Left ventricle myocardium superior (tissue), 1 donor: ENCODE measurements at regions not wholly inside any gene's neighbourhood (a gene's known extent, or its start where the extent isn't known, plus 50 kb on each side); places are given as distances from the start of the nearest gene placed in this dataset.
"Not testable (repeated sequence)": the region's sequence is repeated elsewhere in the genome, so short reads cannot be mapped to it uniquely, and the experiment has no call there.

ENCODE experiments used
- ATAC-seq: fragments of 200-7000 bp; cut with Tn5 transposase; one replicate; pipeline ENCODE4 v1.9.1; 2020; ENCODE audit warnings: mild to moderate bottlenecking, moderate library complexity
- DNase-seq: peaks from one replicate; pipeline ENCODE4 v3.0.0-alpha.2; 2020
- intact Hi-C: fragments of 100-400 bp; cut with micrococcal nuclease; formaldehyde crosslinking; loops from one replicate; pipeline ENCODE4 v1.11.0; 2022
- donor health status: DM: no; HTN: yes; CAD: no; lungs with severe emphysema.

DNA sequence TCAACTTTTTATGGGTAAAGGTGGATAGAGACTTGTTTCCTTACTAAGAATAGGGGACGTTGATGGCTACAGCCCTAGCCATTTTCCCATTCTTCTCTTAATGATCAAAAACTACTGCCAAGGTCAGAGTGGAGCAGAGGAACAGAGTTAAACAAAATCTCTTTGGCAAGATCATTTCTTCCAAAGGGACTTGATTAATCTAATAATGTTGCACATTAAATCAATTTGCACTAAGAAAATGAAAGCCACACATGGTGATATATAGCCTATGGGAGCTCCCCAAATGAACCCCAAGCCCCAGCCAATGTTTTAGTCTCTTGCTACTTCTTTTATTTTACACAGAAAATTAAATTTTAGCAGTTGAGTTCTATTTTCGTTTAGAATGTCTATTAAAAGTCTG lies 954.5 kb upstream of the SOX9 start:
- DNase-seq (no peak), ATAC-seq (no peak)
- intact Hi-C loops: no loop called here

GRCh38 chr17:71168053-71168741 lies 952.6 kb upstream of the SOX9 start:
- ATAC-seq (no peak), DNase-seq (no peak)
- intact Hi-C loops: no loop called here

DNA sequence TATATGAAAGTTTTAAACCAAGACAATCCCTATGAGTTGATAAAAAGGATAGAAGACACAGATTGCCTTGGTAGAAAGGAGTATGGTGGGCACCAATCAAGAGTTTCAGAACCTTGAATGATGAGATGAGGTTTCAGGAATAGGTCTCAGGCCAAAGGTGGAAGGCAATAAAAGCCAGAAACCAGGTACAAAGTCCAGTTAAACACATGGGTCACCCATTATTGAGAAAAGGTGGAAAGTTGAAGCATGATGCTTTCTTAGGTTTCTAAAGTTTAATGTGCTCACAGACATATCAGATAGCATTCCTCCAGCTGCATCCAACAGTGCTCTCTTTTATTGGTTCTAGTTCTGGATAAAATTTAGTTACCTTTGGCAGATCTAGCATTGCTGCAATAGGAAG lies 950.8 kb upstream of the SOX9 start:
- intact Hi-C loops: no loop called here
- no peak for DNase-seq
- ATAC-seq: no peak

DNA sequence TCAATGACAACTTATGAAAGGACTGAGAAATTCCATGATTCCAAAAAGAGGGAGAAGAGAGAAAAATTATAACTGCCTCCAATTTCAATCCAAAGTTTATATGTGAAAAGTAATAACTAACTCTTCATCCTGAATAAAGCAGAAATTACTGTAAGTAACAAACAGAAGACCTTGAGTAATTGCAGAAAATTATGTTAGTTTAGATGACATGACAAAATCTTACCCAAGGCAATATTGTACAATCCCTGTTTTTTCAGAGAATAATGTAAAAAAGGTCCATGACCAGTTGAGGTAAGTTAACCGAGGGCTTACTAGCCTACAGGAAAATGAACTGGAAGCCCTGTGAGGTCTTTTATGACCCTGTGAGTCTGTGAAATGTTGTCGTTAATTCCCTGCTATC lies 949.5 kb upstream of the SOX9 start:
- ATAC-seq: no peak
- intact Hi-C loops: no loop called here
- no peak for DNase-seq

- ATAC-seq (no peak), DNase-seq (no peak)
- intact Hi-C loops: no loop called here
Measured at GRCh38 chr17:71173991-71174390, 946.8 kb upstream of the SOX9 start.

- DNase-seq (no peak), ATAC-seq (no peak)
- intact Hi-C loops: no loop called here
Measured at GRCh38 chr17:71176331-71176730, 944.5 kb upstream of the SOX9 start.

DNA sequence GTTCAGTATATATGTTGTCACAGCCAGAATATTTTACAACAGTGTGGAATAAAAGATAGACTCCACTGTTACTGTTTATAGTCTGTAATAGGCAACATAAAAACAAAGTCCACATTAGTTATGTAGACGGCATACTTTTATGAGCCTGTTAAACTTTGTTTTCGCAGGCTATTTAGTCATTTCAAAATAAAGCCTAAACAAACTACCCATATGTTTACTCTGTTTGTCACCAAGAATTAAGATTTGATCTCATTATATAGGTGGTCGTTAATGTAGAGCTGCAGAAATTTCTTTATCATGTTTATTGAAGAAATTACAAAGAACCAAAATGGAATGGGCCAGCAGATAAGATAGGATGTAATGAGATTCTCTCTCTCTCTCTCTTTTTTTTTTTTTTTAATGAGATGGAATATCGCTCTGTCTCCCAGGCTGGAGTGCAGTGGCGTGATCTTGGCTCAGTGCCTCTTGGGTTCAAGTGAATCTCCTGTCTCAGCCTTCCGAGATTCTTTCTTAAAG lies 943.8 kb upstream of the SOX9 start:
- no peak for DNase-seq
- no peak for ATAC-seq
- intact Hi-C loops: no loop called here

DNA sequence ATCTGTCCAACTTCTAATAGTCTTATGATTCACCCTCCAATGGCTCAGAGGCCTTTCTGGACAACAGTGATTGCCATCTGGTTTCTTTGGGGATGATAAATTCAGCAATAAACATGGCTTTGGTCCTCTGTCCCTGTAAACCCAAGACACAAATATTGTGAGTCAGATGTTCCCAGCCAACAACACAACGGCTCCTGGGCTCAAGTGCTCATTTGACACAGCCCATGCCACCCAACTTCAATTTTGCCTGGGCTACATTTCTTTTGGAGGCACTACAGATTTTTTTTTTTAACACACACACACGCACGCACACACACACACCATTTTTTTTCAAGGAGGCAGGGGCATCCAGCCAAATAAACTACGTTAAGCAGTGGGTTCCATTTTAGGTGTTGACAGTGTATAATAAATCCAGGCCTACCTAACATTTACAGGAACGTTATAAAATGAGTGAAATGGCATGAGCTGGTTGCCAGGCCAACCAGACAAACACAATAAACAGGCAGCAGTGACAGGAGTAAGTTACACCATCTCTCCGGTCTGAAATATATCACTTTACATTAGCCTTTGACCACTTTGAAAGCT lies 939.9 kb upstream of the SOX9 start:
- DNase-seq (no peak), ATAC-seq (no peak)
- intact Hi-C loops: no loop called here

GRCh38 chr17:71183066-71183660 lies 937.7 kb upstream of the SOX9 start:
- DNase-seq (no peak), ATAC-seq (no peak)
- intact Hi-C loops: no loop called here

DNA sequence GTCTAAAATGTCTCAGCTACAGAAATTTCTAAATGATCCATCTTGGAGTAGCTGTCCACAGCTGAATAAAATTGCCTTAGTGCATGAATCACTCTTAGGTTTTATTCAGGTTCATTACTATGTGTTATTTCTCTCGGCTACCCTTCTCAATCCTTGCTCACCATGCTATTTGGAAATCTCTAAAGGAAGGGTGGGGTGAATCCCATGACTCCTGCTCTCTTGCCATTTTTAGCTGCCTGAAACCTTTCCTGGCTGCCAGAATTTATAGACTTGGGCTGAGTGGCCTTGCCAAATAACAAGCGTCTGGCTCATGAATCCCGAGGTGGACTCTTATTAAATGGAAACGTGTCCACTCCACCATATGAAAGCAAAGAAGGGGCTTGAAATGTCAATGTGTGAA lies 936.1 kb upstream of the SOX9 start:
- DNase-seq: no peak
- ATAC-seq: peak; percentile 82
- intact Hi-C loops: no loop called here

DNA sequence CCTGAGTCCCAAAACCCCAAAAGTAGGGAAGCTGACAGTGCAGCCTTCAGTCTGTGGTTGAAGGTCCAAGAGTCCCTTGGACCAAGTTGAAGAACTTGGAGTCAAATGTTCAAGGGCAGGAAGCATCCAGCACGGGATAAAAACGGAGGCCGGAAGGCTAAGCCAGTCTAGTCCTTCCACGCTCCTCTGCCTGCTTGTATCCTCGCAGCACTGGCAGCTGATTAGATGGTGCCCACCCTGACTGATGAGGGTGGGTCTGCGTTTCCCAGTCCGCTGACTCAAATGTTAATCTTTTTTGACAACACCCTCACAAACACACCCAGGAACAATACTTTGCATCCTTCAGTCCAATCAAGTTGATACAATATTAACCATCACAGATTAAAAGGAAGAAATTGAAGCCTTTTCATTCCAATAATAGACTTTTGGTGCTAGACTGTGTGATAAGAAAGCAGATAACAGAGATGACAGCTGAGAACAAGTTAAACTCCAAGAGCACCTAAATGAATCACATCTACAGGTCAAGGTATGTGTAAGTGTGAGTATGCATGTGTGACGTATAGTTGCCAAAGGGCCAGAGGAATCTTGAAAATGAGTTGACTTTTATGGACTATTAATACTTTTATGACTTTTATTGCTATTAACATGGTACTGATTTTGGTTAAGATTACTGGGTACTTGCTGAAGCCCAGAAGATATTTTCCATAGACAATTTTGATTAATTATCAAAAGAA lies 933.5 kb upstream of the SOX9 start:
- ATAC-seq (no peak), DNase-seq (no peak)
- intact Hi-C loops: no loop called here

DNA sequence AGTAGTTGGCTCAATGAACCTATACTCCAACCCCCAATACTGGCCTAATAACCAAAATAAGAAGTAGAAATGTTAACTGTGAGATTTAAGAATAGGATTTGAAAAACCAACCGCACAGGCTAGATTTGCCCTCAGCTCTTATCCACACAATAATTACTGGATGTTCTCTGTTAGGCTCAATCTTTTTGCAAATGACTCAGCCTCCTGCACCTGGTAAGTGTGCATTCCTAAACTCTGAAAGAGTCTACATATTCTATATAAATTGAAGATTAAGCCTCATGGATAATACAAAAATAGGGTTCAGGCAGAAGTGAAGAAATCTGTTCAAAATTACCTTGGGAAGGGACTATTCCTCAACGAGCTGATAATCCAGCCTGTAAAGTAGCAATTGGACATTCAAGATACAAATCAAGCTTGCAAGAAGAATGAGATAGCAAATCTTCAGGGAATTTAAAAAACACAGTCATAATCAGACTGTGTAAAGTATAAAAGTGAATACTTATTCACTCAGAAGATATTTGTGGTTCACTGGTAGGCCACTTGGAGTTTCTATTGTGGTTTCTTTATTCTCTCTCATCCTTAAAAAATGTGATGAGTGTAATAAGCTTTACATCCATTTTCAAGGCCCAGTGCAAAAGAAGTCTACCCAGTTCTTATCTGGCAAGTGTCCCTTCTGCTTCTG lies 931.9 kb upstream of the SOX9 start:
- intact Hi-C loops: no loop called here
- ATAC-seq (no peak), DNase-seq (no peak)

DNA sequence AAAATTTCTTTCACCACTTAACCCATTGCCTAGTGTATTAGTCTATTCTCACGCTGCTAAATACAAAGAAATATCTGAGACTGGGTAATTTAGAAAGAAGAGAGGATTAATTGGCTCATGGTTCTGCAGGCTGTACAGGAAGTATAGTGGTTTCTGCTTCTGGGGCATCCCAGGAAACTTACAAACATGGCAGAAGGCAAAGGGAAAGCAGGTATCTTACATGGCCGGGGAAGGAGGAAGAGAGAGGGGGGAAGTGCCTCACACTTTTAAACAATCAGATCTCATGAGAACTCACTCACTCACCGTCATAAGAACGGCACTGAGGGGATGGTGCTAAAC lies 931.4 kb upstream of the SOX9 start:
- DNase-seq (no peak), ATAC-seq (no peak)
- intact Hi-C loops: no loop called here

- DNase-seq (no peak), ATAC-seq (no peak)
- intact Hi-C loops: no loop called here
Measured at GRCh38 chr17:71192039-71192555, 928.7 kb upstream of the SOX9 start.

DNA sequence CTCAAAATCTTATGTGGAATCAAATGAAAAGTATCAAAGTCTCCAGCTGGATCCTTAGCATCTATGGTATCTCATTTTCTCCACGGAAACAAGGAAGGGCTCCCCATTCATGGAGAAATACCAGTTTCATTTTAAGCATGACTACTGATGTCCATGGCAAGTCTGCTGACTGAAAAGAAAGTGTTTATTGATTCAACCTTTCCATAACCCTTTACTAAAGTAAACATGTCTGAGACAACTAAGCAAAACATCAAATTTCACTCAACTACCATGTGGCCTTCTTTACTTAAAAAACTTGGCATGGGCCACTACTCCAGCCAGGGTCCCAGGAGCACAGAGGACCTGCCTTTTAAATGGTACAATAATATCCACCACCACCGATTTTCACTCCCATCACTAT lies 928.0 kb upstream of the SOX9 start:
- intact Hi-C loops: no loop called here
- ATAC-seq (no peak), DNase-seq (no peak)

- intact Hi-C loops: no loop called here
- DNase-seq (no peak), ATAC-seq (no peak)
Measured at GRCh38 chr17:71200597-71200996, 920.2 kb upstream of the SOX9 start.

- ATAC-seq (peak; percentile 69), DNase-seq (no peak)
- intact Hi-C loops: no loop called here
Measured at GRCh38 chr17:71201639-71202038, 919.2 kb upstream of the SOX9 start.

DNA sequence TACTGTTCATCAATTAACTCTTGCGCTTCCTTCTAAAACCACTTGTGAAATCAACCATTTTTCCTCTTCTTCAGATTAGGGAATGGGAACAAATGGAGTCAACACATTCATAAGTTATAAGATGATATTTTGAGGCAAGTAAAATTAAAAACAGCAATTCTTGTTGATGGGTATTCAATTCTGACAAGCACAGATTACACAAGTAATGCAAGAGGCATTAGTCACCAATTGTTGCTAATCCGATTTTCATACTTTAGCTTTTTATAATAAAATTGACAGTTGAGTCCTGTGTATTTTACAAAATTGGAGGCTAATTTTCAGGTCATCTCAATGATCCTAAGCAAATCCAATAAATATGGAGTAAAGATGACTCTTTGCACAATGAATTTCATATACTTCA lies 918.4 kb upstream of the SOX9 start:
- ATAC-seq: no peak
- DNase-seq: no peak
- intact Hi-C loops: no loop called here

GRCh38 chr17:71203953-71204352 lies 916.9 kb upstream of the SOX9 start:
- ATAC-seq: no peak
- intact Hi-C loops: no loop called here

DNA sequence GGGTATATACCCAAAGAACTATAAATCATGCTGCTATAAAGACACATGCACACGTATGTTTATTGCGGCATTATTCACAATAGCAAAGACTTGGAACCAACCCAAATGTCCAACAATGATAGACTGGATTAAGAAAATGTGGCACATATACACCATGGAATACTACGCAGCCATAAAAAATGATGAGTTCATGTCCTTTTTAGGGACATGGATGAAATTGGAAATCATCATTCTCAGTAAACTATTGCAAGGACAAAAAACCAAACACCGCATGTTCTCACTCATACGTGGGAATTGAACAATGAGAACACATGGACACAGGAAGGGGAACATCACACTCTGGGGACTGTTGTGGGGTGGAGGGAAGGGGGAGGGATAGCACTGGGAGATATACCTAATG lies 914.9 kb upstream of the SOX9 start:
- ATAC-seq, DNase-seq, intact Hi-C loops: not testable (repeated sequence)

More at GRCh38 chr17:71203953-71204352, 916.9 kb upstream of the SOX9 start:
- DNase-seq: no peak
